ENCODE measurements at regions not wholly inside any gene's neighbourhood (a gene's known extent, or its start where the extent isn't known, plus 50 kb on each side); places are given as distances from the start of the nearest gene placed in this dataset.

- ChIA-PET CTCF (no interaction called here), POLR2A (no interaction called here)
- TF ChIP-seq FOXA1 (IDR thresholded peaks at IDR 0.05) (no peak), ZNF384 (IDR thresholded peaks at IDR 0.05) (no peak), HDGF (IDR thresholded peaks at IDR 0.05; ENCODE audit: borderline replicate concordance) (no peak), CTBP1 (IDR thresholded peaks at IDR 0.05; ENCODE audit: borderline replicate concordance) (no peak), ARNT (IDR thresholded peaks at IDR 0.05) (no peak), NFRKB (IDR thresholded peaks at IDR 0.05) (no peak), TARDBP (IDR thresholded peaks at IDR 0.05) (no peak), SP1 (IDR thresholded peaks at IDR 0.05) (no peak), BHLHE40 (IDR thresholded peaks at IDR 0.05; ENCODE audit: borderline replicate concordance) (no peak), LEF1 (IDR thresholded peaks at IDR 0.05; ENCODE audit: borderline replicate concordance) (no peak), SUZ12 (IDR thresholded peaks at IDR 0.05) (no peak), L3MBTL2 (conservative IDR thresholded peaks at IDR 0.05) (no peak), FOXK2 (IDR thresholded peaks at IDR 0.05) (no peak), FOXM1 (IDR thresholded peaks at IDR 0.05; ENCODE audit: borderline replicate concordance) (no peak), ELF4 (IDR thresholded peaks at IDR 0.05) (no peak)
- TF ChIP-seq, protein P1, sequence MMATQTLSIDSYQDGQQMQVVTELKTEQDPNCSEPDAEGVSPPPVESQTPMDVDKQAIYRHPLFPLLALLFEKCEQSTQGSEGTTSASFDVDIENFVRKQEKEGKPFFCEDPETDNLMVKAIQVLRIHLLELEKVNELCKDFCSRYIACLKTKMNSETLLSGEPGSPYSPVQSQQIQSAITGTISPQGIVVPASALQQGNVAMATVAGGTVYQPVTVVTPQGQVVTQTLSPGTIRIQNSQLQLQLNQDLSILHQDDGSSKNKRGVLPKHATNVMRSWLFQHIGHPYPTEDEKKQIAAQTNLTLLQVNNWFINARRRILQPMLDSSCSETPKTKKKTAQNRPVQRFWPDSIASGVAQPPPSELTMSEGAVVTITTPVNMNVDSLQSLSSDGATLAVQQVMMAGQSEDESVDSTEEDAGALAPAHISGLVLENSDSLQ (IDR thresholded peaks at IDR 0.05), result no peak
- no peak for DNase-seq (ENCODE audit: extremely low spot score)
Measured at GRCh38 chr7:125878988-125879387, 949.4 kb upstream of the POT1 start.

DNA sequence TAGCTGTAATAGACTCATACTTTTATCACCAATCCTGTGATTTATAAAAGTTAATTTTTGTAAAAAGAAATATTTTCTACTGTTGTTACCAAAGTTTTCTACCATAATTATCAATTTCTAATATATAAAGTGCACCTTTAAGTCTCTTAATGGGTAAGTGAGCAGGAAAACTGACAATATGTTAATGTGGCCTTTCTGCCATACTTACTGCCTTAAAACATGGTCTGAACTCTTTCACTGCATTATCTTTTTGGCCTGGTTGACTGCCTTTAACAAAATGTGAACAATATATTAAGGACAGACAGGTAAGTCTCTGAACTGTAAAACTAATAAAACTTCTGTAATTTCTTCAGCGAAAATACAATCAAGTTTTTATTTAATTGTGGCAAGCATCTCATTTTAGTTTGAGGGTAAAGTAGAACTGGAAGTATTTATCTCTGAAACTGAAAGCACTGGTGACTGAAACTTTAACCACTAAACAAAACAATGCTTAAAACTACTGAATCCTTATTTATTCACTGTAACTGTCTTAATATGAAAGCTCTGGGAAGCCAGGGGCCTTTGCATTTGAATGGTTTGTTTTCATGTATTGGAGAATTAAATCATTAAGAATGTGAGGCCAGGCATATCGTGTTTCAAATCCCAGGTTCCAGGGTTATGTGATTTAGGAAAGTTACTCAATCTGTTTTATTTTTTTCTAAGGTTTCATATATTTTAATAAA, 948.8 kb upstream of the POT1 start:
- TF ChIP-seq ZNF384 (IDR thresholded peaks at IDR 0.05), result no peak
- no peak for TF ChIP-seq TARDBP (IDR thresholded peaks at IDR 0.05)
- no peak for TF ChIP-seq SP1 (IDR thresholded peaks at IDR 0.05)
- no peak for TF ChIP-seq ARNT (IDR thresholded peaks at IDR 0.05)
- no peak for TF ChIP-seq FOXK2 (IDR thresholded peaks at IDR 0.05)
- TF ChIP-seq NFRKB (IDR thresholded peaks at IDR 0.05), result no peak
- no peak for TF ChIP-seq LEF1 (IDR thresholded peaks at IDR 0.05; ENCODE audit: borderline replicate concordance)
- no peak for TF ChIP-seq FOXA1 (IDR thresholded peaks at IDR 0.05)
- no peak for TF ChIP-seq BHLHE40 (IDR thresholded peaks at IDR 0.05; ENCODE audit: borderline replicate concordance)
- TF ChIP-seq SUZ12 (IDR thresholded peaks at IDR 0.05), result no peak
- TF ChIP-seq L3MBTL2 (conservative IDR thresholded peaks at IDR 0.05), result no peak
- TF ChIP-seq HDGF (IDR thresholded peaks at IDR 0.05; ENCODE audit: borderline replicate concordance), result no peak
- no peak for TF ChIP-seq CTBP1 (IDR thresholded peaks at IDR 0.05; ENCODE audit: borderline replicate concordance)
- no peak for TF ChIP-seq ELF4 (IDR thresholded peaks at IDR 0.05)
- CTCF ChIA-PET, result no interaction called here
- no peak for DNase-seq (ENCODE audit: extremely low spot score)
- POLR2A ChIA-PET, result no interaction called here

- DNase-seq (ENCODE audit: extremely low spot score), result no peak
- ChIA-PET CTCF (no interaction called here), POLR2A (no interaction called here)
- no peak for TF ChIP-seq NFRKB (IDR thresholded peaks at IDR 0.05)
- no peak for TF ChIP-seq CTBP1 (IDR thresholded peaks at IDR 0.05; ENCODE audit: borderline replicate concordance)
Measured at GRCh38 chr7:125877246-125877645, 947.6 kb upstream of the POT1 start.

DNA sequence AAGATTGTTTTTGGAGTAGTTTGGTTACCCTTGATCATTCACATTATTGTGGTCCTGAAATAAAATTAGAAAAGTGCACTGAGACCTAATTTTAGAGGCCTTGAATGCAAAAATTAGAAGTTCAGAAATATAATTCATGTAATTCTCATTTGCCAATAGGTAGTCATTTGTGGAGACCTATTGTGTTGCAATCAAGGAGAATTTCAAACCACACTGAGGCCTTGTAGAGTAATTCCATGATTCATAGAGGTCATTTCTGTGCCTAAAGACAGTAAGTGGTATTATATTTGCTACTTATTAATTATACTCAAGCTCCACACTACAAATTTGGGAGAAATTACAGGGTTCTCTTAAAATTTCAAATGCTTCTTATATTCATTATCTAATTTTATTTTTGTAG, 946.8 kb upstream of the POT1 start:
- no peak for TF ChIP-seq FOXK2 (IDR thresholded peaks at IDR 0.05)
- no peak for TF ChIP-seq ARNT (IDR thresholded peaks at IDR 0.05)
- TF ChIP-seq NFRKB (IDR thresholded peaks at IDR 0.05), result no peak
- CTCF ChIA-PET, result no interaction called here
- no peak for DNase-seq (ENCODE audit: extremely low spot score)

DNA sequence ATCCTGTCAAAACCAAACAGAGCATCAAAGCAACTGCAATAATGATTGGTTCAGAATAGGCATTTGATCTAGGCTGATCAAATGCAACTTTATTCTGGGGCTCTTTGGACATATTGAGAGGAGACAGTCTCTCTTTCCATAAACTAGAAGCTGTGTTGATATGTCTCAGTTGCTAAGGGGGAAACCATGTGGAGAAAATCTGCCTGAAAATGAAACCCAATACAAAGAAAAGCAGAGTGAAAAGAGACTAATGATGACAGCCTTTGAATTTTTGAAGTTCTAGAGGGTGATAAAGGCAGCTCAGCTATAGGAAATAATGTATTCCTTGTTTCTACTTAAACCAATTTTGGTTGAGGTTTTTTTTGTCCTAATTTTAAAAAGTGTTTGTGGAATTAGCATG, 941.8 kb upstream of the POT1 start:
- no peak for TF ChIP-seq LEF1 (IDR thresholded peaks at IDR 0.05; ENCODE audit: borderline replicate concordance)
- TF ChIP-seq ZNF384 (IDR thresholded peaks at IDR 0.05), result no peak
- no peak for TF ChIP-seq TARDBP (IDR thresholded peaks at IDR 0.05)
- TF ChIP-seq SUZ12 (IDR thresholded peaks at IDR 0.05), result no peak
- TF ChIP-seq, protein P1 (IDR thresholded peaks at IDR 0.05), result no peak
- no peak for TF ChIP-seq BHLHE40 (IDR thresholded peaks at IDR 0.05; ENCODE audit: borderline replicate concordance)
- no peak for TF ChIP-seq FOXK2 (IDR thresholded peaks at IDR 0.05)
- TF ChIP-seq ARNT (IDR thresholded peaks at IDR 0.05), result no peak
- TF ChIP-seq FOXM1 (IDR thresholded peaks at IDR 0.05; ENCODE audit: borderline replicate concordance), result no peak
- TF ChIP-seq L3MBTL2 (conservative IDR thresholded peaks at IDR 0.05), result no peak
- TF ChIP-seq ELF4 (IDR thresholded peaks at IDR 0.05), result no peak
- TF ChIP-seq SP1 (IDR thresholded peaks at IDR 0.05), result no peak
- TF ChIP-seq FOXA1 (IDR thresholded peaks at IDR 0.05), result no peak
- TF ChIP-seq HDGF (IDR thresholded peaks at IDR 0.05; ENCODE audit: borderline replicate concordance), result no peak
- no peak for TF ChIP-seq CTBP1 (IDR thresholded peaks at IDR 0.05; ENCODE audit: borderline replicate concordance)
- no peak for TF ChIP-seq NFRKB (IDR thresholded peaks at IDR 0.05)
- POLR2A ChIA-PET, result no interaction called here
- CTCF ChIA-PET, result no interaction called here
- no peak for DNase-seq (ENCODE audit: extremely low spot score)

More for the DNA sequence above, 946.8 kb upstream of the POT1 start:
- POLR2A ChIA-PET, result no interaction called here

DNA sequence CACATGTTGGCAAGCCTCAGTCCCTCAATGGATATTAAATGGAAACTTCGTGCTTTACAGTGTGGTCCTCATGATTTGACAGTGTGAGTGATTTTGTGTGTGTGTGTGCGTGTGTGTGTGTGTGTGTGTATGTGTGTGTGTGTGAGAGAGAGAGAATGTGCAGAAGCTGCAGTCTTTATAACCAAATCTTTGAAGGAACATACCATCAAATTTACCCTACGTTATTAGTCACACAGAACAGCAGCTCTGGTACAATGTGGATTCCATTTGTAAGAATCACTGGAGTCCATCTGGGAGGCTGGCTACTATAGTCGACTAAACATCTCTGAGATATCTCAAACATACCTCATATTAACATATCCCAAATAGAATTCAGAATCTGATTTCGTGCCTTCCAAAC, 928.0 kb upstream of the POT1 start:
- CTCF ChIA-PET, result no interaction called here
- POLR2A ChIA-PET, result no interaction called here
- DNase-seq (ENCODE audit: extremely low spot score), result no peak
- TF ChIP-seq ZNF384 (IDR thresholded peaks at IDR 0.05) (no peak), FOXA1 (IDR thresholded peaks at IDR 0.05) (no peak), FOXM1 (IDR thresholded peaks at IDR 0.05; ENCODE audit: borderline replicate concordance) (no peak), HDGF (IDR thresholded peaks at IDR 0.05; ENCODE audit: borderline replicate concordance) (no peak), SP1 (IDR thresholded peaks at IDR 0.05) (no peak), ELF4 (IDR thresholded peaks at IDR 0.05) (no peak)
- TF ChIP-seq, protein P1 (IDR thresholded peaks at IDR 0.05), result no peak

Measured in HEK293T (cell line).